ENCODE measurements at regions not wholly inside any gene's neighbourhood (a gene's known extent, or its start where the extent isn't known, plus 50 kb on each side); places are given as distances from the start of the nearest gene placed in this dataset.
"Not testable (repeated sequence)": the region's sequence is repeated elsewhere in the genome, so short reads cannot be mapped to it uniquely, and the experiment has no call there.

- H3K4me1 ChIP-seq (ENCODE audit: insufficient read depth, low read length): no peaks in the 10 kb centered on the region
- no peaks in the 10 kb centered on the region for H3K9me3 ChIP-seq (ENCODE audit: low read length)
- no peak for DNase-seq
- CTCF ChIA-PET: no interaction called here
- Mint-ChIP-seq H3K4me3 (no peak overlapping the region), H3K9me3 (peaks cover 0 to 15% (median 5%) of the 10 kb centered on the region in 5 donors), H3K4me1 (no peaks in the 10 kb centered on the region), H3K27ac (no peak overlapping the region), H3K36me3 (no peaks in the 10 kb centered on the region), H3K27me3 (no peaks in the 10 kb centered on the region)
- H3K27me3 ChIP-seq (ENCODE audit: insufficient read depth, low read length, poor library complexity, severe bottlenecking): no peaks in the 10 kb centered on the region
- H3K36me3 ChIP-seq (ENCODE audit: insufficient read depth, low read length): no peaks in the 10 kb centered on the region
- POLR2A ChIA-PET: no interaction called here
- H3K4me3 ChIP-seq (ENCODE audit: low read length): no peak overlapping the region
- no peak overlapping the region for H3K27ac ChIP-seq (ENCODE audit: low read depth, low read length)
Observed at GRCh38 chr17:71437166-71437565, 683.7 kb upstream of the SOX9 start.

- no peak overlapping the region for H3K27ac Mint-ChIP-seq
- no peaks in the 10 kb centered on the region for H3K27me3 ChIP-seq (ENCODE audit: insufficient read depth, low read length, poor library complexity, severe bottlenecking)
- H3K9me3 Mint-ChIP-seq: peaks cover 0 to 15% (median 5%) of the 10 kb centered on the region in 5 donors
- no peaks in the 10 kb centered on the region for H3K4me1 Mint-ChIP-seq
- no peaks in the 10 kb centered on the region for H3K27me3 Mint-ChIP-seq
- ChIA-PET POLR2A (no interaction called here), CTCF (no interaction called here)
- H3K36me3 Mint-ChIP-seq: no peaks in the 10 kb centered on the region
- H3K36me3 ChIP-seq (ENCODE audit: insufficient read depth, low read length): no peaks in the 10 kb centered on the region
- DNase-seq: no peak
- H3K4me1 ChIP-seq (ENCODE audit: insufficient read depth, low read length): no peaks in the 10 kb centered on the region
- no peaks in the 10 kb centered on the region for H3K9me3 ChIP-seq (ENCODE audit: low read length)
- no peak overlapping the region for H3K4me3 ChIP-seq (ENCODE audit: low read length)
- H3K27ac ChIP-seq (ENCODE audit: low read depth, low read length): no peak overlapping the region
- no peak overlapping the region for H3K4me3 Mint-ChIP-seq
Observed at GRCh38 chr17:71438631-71439146, 682.1 kb upstream of the SOX9 start.

GRCh38 chr17:71440513-71440912, 680.3 kb upstream of the SOX9 start:
- H3K9me3 Mint-ChIP-seq: peaks cover 0 to 20% (median 6%) of the 10 kb centered on the region in 5 donors
- Histone ChIP-seq H3K27me3 (ENCODE audit: insufficient read depth, low read length, poor library complexity, severe bottlenecking) (no peaks in the 10 kb centered on the region), H3K4me3 (ENCODE audit: low read length) (no peak overlapping the region), H3K9me3 (ENCODE audit: low read length) (no peaks in the 10 kb centered on the region), H3K27ac (ENCODE audit: low read depth, low read length) (no peak overlapping the region), H3K4me1 (ENCODE audit: insufficient read depth, low read length) (no peaks in the 10 kb centered on the region), H3K36me3 (ENCODE audit: insufficient read depth, low read length) (no peaks in the 10 kb centered on the region)
- H3K4me3 Mint-ChIP-seq: no peak overlapping the region
- CTCF ChIA-PET: no interaction called here
- H3K36me3 Mint-ChIP-seq: no peaks in the 10 kb centered on the region
- DNase-seq: no peak
- no peaks in the 10 kb centered on the region for H3K4me1 Mint-ChIP-seq
- POLR2A ChIA-PET: no interaction called here
- H3K27ac Mint-ChIP-seq: no peak overlapping the region
- no peaks in the 10 kb centered on the region for H3K27me3 Mint-ChIP-seq

GRCh38 chr17:71441098-71441497, 679.7 kb upstream of the SOX9 start:
- Histone ChIP-seq H3K4me1 (ENCODE audit: insufficient read depth, low read length) (no peaks in the 10 kb centered on the region), H3K9me3 (ENCODE audit: low read length) (no peaks in the 10 kb centered on the region), H3K27ac (ENCODE audit: low read depth, low read length) (no peak overlapping the region), H3K27me3 (ENCODE audit: insufficient read depth, low read length, poor library complexity, severe bottlenecking) (no peaks in the 10 kb centered on the region), H3K4me3 (ENCODE audit: low read length) (no peak overlapping the region), H3K36me3 (ENCODE audit: insufficient read depth, low read length) (no peaks in the 10 kb centered on the region)
- ChIA-PET POLR2A (no interaction called here), CTCF (no interaction called here)
- H3K4me1 Mint-ChIP-seq: no peaks in the 10 kb centered on the region
- no peak overlapping the region for H3K4me3 Mint-ChIP-seq
- H3K27me3 Mint-ChIP-seq: no peaks in the 10 kb centered on the region
- no peak for DNase-seq
- H3K9me3 Mint-ChIP-seq: peaks cover 0 to 14% (median 7%) of the 10 kb centered on the region in 5 donors
- no peak overlapping the region for H3K27ac Mint-ChIP-seq
- H3K36me3 Mint-ChIP-seq: no peaks in the 10 kb centered on the region

GRCh38 chr17:71444078-71444477, 676.7 kb upstream of the SOX9 start:
- no peaks in the 10 kb centered on the region for H3K36me3 ChIP-seq (ENCODE audit: insufficient read depth, low read length)
- no peak for DNase-seq
- ChIA-PET POLR2A (no interaction called here), CTCF (no interaction called here)
- no peak overlapping the region for H3K4me3 ChIP-seq (ENCODE audit: low read length)
- Mint-ChIP-seq H3K4me1 (no peaks in the 10 kb centered on the region), H3K27ac (no peak overlapping the region), H3K27me3 (no peaks in the 10 kb centered on the region), H3K4me3 (no peak overlapping the region), H3K9me3 (peaks cover 0 to 23% (median 8%) of the 10 kb centered on the region in 5 donors), H3K36me3 (no peaks in the 10 kb centered on the region)
- no peaks in the 10 kb centered on the region for H3K27me3 ChIP-seq (ENCODE audit: insufficient read depth, low read length, poor library complexity, severe bottlenecking)
- H3K27ac ChIP-seq (ENCODE audit: low read depth, low read length): no peak overlapping the region
- H3K9me3 ChIP-seq (ENCODE audit: low read length): no peaks in the 10 kb centered on the region
- H3K4me1 ChIP-seq (ENCODE audit: insufficient read depth, low read length): no peaks in the 10 kb centered on the region

GRCh38 chr17:71446645-71447437, 674.0 kb upstream of the SOX9 start:
- Histone ChIP-seq H3K9me3 (ENCODE audit: low read length) (no peaks in the 10 kb centered on the region), H3K36me3 (ENCODE audit: insufficient read depth, low read length) (no peaks in the 10 kb centered on the region), H3K27ac (ENCODE audit: low read depth, low read length) (no peak overlapping the region), H3K4me3 (ENCODE audit: low read length) (no peak overlapping the region), H3K27me3 (ENCODE audit: insufficient read depth, low read length, poor library complexity, severe bottlenecking) (no peaks in the 10 kb centered on the region), H3K4me1 (ENCODE audit: insufficient read depth, low read length) (no peaks in the 10 kb centered on the region)
- no peak overlapping the region for H3K4me3 Mint-ChIP-seq
- H3K36me3 Mint-ChIP-seq: no peaks in the 10 kb centered on the region
- CTCF ChIA-PET: no interaction called here
- no peaks in the 10 kb centered on the region for H3K4me1 Mint-ChIP-seq
- no peak overlapping the region for H3K27ac Mint-ChIP-seq
- H3K9me3 Mint-ChIP-seq: peaks cover 0 to 21% (median 6%) of the 10 kb centered on the region in 5 donors
- POLR2A ChIA-PET: no interaction called here
- no peak for DNase-seq
- H3K27me3 Mint-ChIP-seq: peaks cover 0 to 2% of the 10 kb centered on the region in 2 donors

GRCh38 chr17:71447644-71448043, 673.2 kb upstream of the SOX9 start:
- no peaks in the 10 kb centered on the region for H3K4me1 Mint-ChIP-seq
- no peak overlapping the region for H3K4me3 Mint-ChIP-seq
- Histone ChIP-seq H3K9me3 (ENCODE audit: low read length) (no peaks in the 10 kb centered on the region), H3K4me3 (ENCODE audit: low read length) (no peak overlapping the region), H3K36me3 (ENCODE audit: insufficient read depth, low read length) (no peaks in the 10 kb centered on the region), H3K4me1 (ENCODE audit: insufficient read depth, low read length) (no peaks in the 10 kb centered on the region), H3K27me3 (ENCODE audit: insufficient read depth, low read length, poor library complexity, severe bottlenecking) (no peaks in the 10 kb centered on the region), H3K27ac (ENCODE audit: low read depth, low read length) (no peak overlapping the region)
- peaks cover 0 to 2% of the 10 kb centered on the region in 2 donors for H3K27me3 Mint-ChIP-seq
- H3K36me3 Mint-ChIP-seq: no peaks in the 10 kb centered on the region
- CTCF ChIA-PET: no interaction called here
- POLR2A ChIA-PET: no interaction called here
- H3K9me3 Mint-ChIP-seq: peaks cover 0 to 24% (median 6%) of the 10 kb centered on the region in 5 donors
- DNase-seq: no peak
- H3K27ac Mint-ChIP-seq: no peak overlapping the region

- H3K27ac Mint-ChIP-seq; H3K4me1 ChIP-seq (ENCODE audit: insufficient read depth, low read length); H3K36me3 Mint-ChIP-seq; H3K4me1 Mint-ChIP-seq; H3K27ac ChIP-seq (ENCODE audit: low read depth, low read length); H3K4me3 ChIP-seq (ENCODE audit: low read length); POLR2A ChIA-PET; H3K27me3 Mint-ChIP-seq; H3K36me3 ChIP-seq (ENCODE audit: insufficient read depth, low read length); H3K9me3 ChIP-seq (ENCODE audit: low read length); H3K27me3 ChIP-seq (ENCODE audit: insufficient read depth, low read length, poor library complexity, severe bottlenecking); CTCF ChIA-PET; H3K4me3 Mint-ChIP-seq; DNase-seq: not testable (repeated sequence)
- peaks cover 0 to 24% (median 4%) of the 10 kb centered on the region in 5 donors for H3K9me3 Mint-ChIP-seq
Observed at GRCh38 chr17:71450657-71451056, 670.2 kb upstream of the SOX9 start.

Data from CD8-positive, alpha-beta memory T cell (primary cell).